GM12874 (cell line): ENCODE measurements at regions not wholly inside any gene's neighbourhood (a gene's known extent, or its start where the extent isn't known, plus 50 kb on each side); places are given as distances from the start of the nearest gene placed in this dataset.

ENCODE experiments used
- CTCF ChIP-seq: IDR thresholded peaks from 2 replicates; pipeline ENCODE4 v1.5.1; 2011; ENCODE audit warnings: low read depth, mild to moderate bottlenecking, control low read depth, low read length, moderate library complexity; ENCODE audit not compliant: insufficient read depth

- no peak for TF ChIP-seq CTCF
These were observed 293.8 kb downstream of the FRK start for GRCh38 chr6:115766745-115767462.

- TF ChIP-seq CTCF: no peak
These were observed 294.7 kb downstream of the FRK start for GRCh38 chr6:115765966-115766365.

- TF ChIP-seq CTCF: no peak
These were observed 301.6 kb downstream of the FRK start for GRCh38 chr6:115759051-115759450.

DNA sequence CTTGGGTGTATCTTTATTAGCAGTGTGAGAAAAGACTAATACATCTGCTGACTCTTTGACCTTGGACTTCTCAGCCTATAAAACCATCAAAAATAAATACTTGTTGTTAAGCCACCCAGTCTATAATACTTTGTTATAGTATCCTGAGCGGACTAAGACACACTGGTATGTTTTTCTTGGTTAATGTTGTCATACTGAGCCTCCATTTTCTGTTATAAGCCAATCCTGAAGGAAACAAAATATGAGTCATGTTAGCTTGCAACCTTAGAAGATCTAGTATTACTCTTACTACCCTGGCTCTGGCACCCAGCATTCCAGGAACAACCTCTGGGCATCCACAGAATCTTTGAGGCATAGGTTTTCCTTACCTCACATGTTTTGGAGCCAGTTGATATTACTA lies 307.2 kb downstream of the FRK start:
- no peak for TF ChIP-seq CTCF

- no peak for TF ChIP-seq CTCF
These were observed 309.7 kb downstream of the FRK start for GRCh38 chr6:115750946-115751345.

- TF ChIP-seq CTCF: no peak
These were observed 310.4 kb downstream of the FRK start for GRCh38 chr6:115750292-115750691.

DNA sequence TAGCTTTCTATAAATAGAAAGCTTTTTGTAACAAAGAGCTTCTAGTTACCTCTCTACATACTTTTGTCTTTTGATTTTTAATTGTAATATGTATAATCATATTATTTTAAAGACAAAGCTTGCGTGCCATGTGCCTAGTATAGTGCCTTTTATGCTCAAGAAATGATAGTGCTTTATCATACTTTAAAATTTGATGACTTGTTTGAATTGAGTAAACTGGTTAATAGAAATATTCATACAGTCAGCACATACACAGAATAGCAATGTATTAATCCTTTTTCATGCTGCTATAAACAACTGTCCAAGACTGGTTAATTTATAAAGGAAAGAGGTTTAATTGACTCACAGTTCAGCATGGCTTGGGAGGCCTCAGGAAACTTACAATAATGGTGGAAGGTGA lies 313.0 kb downstream of the FRK start:
- no peak for TF ChIP-seq CTCF
